Pancreas (tissue), 10 donors: ENCODE measurements at regions not wholly inside any gene's neighbourhood (a gene's known extent, or its start where the extent isn't known, plus 50 kb on each side); places are given as distances from the start of the nearest gene placed in this dataset.

Experiments used
- ATAC-seq, 4 donors: fragments of 200-7000 bp; cut with Tn5 transposase; one replicate each; pipeline versions ENCODE4 v1.8.0 to v1.9.1; 2020; ENCODE audit warnings: mild to moderate bottlenecking in 4 of 4, moderate library complexity in 4 of 4
- DNase-seq, 6 donors: peaks; one replicate each; pipeline ENCODE4 v3.0.0-alpha.2; 2020
- FAIRE-seq: peaks from 2 replicates; lab custom pipeline; 2012; peaks lifted over from hg19 to GRCh38; lab: Jason Lieb, UNC
- H3K27ac ChIP-seq, 4 donors: fragments of 200-600 bp; sonication (generic); 1 replicate in 3 of 4; 2 replicates in 1 of 4; pipeline versions ENCODE4 v1.5.0 to v1.8.0; 2020
- H3K27me3 ChIP-seq, 4 donors: fragments of 200-600 bp; one replicate each; pipeline ENCODE4 v1.8.0; 2021
- H3K36me3 ChIP-seq, 3 donors: fragments of 200-600 bp; sonication (generic) in 1 of 3; one replicate each; pipeline versions ENCODE4 v1.5.0 to v1.8.0; 2020 to 2021
- H3K4me1 ChIP-seq, 3 donors: fragments of 200-600 bp; one replicate each; pipeline ENCODE4 v1.8.0; 2021
- H3K4me3 ChIP-seq, 4 donors: fragments of 200-600 bp; sonication (generic) in 2 of 4; one replicate each; pipeline versions ENCODE4 v1.5.0 to v1.8.0; 2020 to 2021
- H3K9me3 ChIP-seq, 4 donors: fragments of 200-600 bp; one replicate each; pipeline ENCODE4 v1.8.0; 2021
- WGBS, 2 donors: extraction: QIAGEN DNeasy Blood & Tissue Kit; methylation state at CpG; one replicate each; pipeline ENCODE4 v1.1.7; 2013; 5-methylcytosine and 5-hydroxymethylcytosine counted together
- intact Hi-C, 3 donors: fragments of 100-400 bp; cut with DNase I; formaldehyde crosslinking; loops; one replicate each; pipeline versions ENCODE4 v1.11.1 to v1.14.2; 2022
- TF ChIP-seq, protein P1 (sequence below), 4 donors: fragments of 200-600 bp; sonication (generic) in 3 of 4; IDR thresholded peaks; one replicate each; pipeline versions ENCODE4 v1.5.0 to v1.8.0; 2021; ENCODE audit warnings: antibody characterized with exemption in 4 of 4
- donor health status: healthy with polysubstance abuse.
- donor health status: DM: no; HTN: no; CAD: no; lungs with moderate emphysema.
- donor health status: DM: no; HTN: no; CAD: no.
- donor health status: control.
- donor health status: control.
- donor health status: Bipolar disorder and iron deficiency.
- donor health status: DM: yes; HTN: yes; CAD: no.
- donor health status: DM: no; HTN: no; CAD: no.
- donor health status: DM: no; HTN: no; CAD: no.
- donor health status: DM: yes; HTN: yes; CAD: no.

- Histone ChIP-seq H3K9me3 (no peaks in the 10 kb centered on the region), H3K36me3 (no peaks in the 10 kb centered on the region), H3K4me1 (no peaks in the 10 kb centered on the region), H3K27me3 (no peaks in the 10 kb centered on the region), H3K4me3 (no peak overlapping the region), H3K27ac (no peak overlapping the region)
- ATAC-seq (no peak), DNase-seq (no peak), FAIRE-seq (no peak)
- WGBS, 2 donors = 52 to 69% methylated on average over 2 of the region's 2 CpGs
- TF ChIP-seq, protein P1, sequence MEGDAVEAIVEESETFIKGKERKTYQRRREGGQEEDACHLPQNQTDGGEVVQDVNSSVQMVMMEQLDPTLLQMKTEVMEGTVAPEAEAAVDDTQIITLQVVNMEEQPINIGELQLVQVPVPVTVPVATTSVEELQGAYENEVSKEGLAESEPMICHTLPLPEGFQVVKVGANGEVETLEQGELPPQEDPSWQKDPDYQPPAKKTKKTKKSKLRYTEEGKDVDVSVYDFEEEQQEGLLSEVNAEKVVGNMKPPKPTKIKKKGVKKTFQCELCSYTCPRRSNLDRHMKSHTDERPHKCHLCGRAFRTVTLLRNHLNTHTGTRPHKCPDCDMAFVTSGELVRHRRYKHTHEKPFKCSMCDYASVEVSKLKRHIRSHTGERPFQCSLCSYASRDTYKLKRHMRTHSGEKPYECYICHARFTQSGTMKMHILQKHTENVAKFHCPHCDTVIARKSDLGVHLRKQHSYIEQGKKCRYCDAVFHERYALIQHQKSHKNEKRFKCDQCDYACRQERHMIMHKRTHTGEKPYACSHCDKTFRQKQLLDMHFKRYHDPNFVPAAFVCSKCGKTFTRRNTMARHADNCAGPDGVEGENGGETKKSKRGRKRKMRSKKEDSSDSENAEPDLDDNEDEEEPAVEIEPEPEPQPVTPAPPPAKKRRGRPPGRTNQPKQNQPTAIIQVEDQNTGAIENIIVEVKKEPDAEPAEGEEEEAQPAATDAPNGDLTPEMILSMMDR (IDR thresholded peaks at IDR 0.05) = no peak
- intact Hi-C loops = no loop called here
Measured at GRCh38 chr1:188941986-188942385, 1535.7 kb downstream of the BRINP3 start.

DNA sequence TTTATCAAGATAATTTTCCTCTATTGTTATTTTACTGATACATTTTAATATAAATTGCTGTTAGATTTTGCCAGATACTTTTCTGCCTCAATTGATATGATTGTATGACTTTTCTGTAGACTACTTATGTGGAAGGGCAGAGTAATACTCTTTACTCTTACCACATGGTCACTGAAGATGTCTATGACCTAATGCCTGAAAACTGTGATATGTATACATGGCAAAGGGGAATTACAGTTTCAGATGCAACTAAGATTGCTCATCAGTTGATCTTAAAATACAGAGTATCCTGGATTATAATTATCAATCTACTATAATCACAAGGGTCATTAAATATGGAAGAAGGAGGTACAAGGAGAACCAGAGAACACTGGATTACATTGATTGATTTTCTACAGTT lies 1528.0 kb downstream of the BRINP3 start:
- FAIRE-seq = no peak
- intact Hi-C loops = no loop called here
- H3K9me3 ChIP-seq = no peaks in the 10 kb centered on the region
- H3K27ac ChIP-seq = no peak overlapping the region
- no peaks in the 10 kb centered on the region for H3K4me1 ChIP-seq
- TF ChIP-seq, protein P1 (IDR thresholded peaks at IDR 0.05) = no peak
- no peaks in the 10 kb centered on the region for H3K27me3 ChIP-seq
- no peak for ATAC-seq
- no peak for DNase-seq
- no peaks in the 10 kb centered on the region for H3K36me3 ChIP-seq
- no peak overlapping the region for H3K4me3 ChIP-seq

- ATAC-seq (no peak), FAIRE-seq (no peak), DNase-seq (no peak)
- no peaks in the 10 kb centered on the region for H3K9me3 ChIP-seq
- WGBS, 2 donors = 25 to 34% methylated on average over 3 of the region's 3 CpGs
- intact Hi-C loops = no loop called here
- no peaks in the 10 kb centered on the region for H3K27me3 ChIP-seq
- TF ChIP-seq, protein P1 (IDR thresholded peaks at IDR 0.05) = no peak
- H3K36me3 ChIP-seq = no peaks in the 10 kb centered on the region
- no peaks in the 10 kb centered on the region for H3K4me1 ChIP-seq
- no peak overlapping the region for H3K4me3 ChIP-seq
- no peak overlapping the region for H3K27ac ChIP-seq
Measured at GRCh38 chr1:188958461-188959115, 1519.1 kb downstream of the BRINP3 start.

- H3K4me3 ChIP-seq = no peak overlapping the region
- H3K27me3 ChIP-seq = no peaks in the 10 kb centered on the region
- 46 to 57% methylated on average over 9 of the region's 9 CpGs for WGBS, 2 donors
- intact Hi-C loops = no loop called here
- FAIRE-seq (no peak), DNase-seq (peak in 1 of 6 donors; percentile 16), ATAC-seq (no peak)
- TF ChIP-seq, protein P1 (IDR thresholded peaks at IDR 0.05) = no peak
- no peaks in the 10 kb centered on the region for H3K36me3 ChIP-seq
- H3K27ac ChIP-seq = no peak overlapping the region
- H3K9me3 ChIP-seq = no peaks in the 10 kb centered on the region
- no peaks in the 10 kb centered on the region for H3K4me1 ChIP-seq
Measured at GRCh38 chr1:188986745-188987417, 1490.8 kb downstream of the BRINP3 start.

- Histone ChIP-seq H3K4me1 (no peaks in the 10 kb centered on the region), H3K4me3 (no peak overlapping the region), H3K9me3 (no peaks in the 10 kb centered on the region), H3K27ac (no peak overlapping the region), H3K36me3 (no peaks in the 10 kb centered on the region), H3K27me3 (no peaks in the 10 kb centered on the region)
- no peak for FAIRE-seq
- WGBS, 2 donors = 48 to 59% methylated on average over 3 of the region's 3 CpGs
- TF ChIP-seq, protein P1 (IDR thresholded peaks at IDR 0.05) = no peak
- intact Hi-C loops = no loop called here
- no peak for DNase-seq
- ATAC-seq = no peak
Measured at GRCh38 chr1:188988589-188988988, 1489.1 kb downstream of the BRINP3 start.
